Neural cell (in vitro differentiated cells): ENCODE measurements at regions not wholly inside any gene's neighbourhood (a gene's known extent, or its start where the extent isn't known, plus 50 kb on each side); places are given as distances from the start of the nearest gene placed in this dataset.

Experiments
- H2AFZ ChIP-seq: fragments of 200-600, 300-800 bp; sonication (generic), shearing (Covaris generic); 2 replicates; pipeline ENCODE4 v1.6.0; 2014; ENCODE audit warnings: low read depth, mild to moderate bottlenecking, antibody characterized with exemption, low read length, moderate library complexity
- H3F3A ChIP-seq: fragments of 200-600 bp; shearing (Covaris generic); 2 replicates; pipeline ENCODE4 v1.6.1; 2016; ENCODE audit warnings: mild to moderate bottlenecking, moderate library complexity, mixed read lengths, antibody characterized with exemption, low read length; ENCODE audit not compliant: insufficient read depth, poor library complexity, severe bottlenecking
- H3K27ac ChIP-seq: fragments of 200-600, 300-800 bp; sonication (generic), shearing (Covaris generic); 2 replicates; pipeline ENCODE4 v1.5.1; 2014; ENCODE audit warnings: mild to moderate bottlenecking, low read length, moderate library complexity
- H3K27me3 ChIP-seq: fragments of 300-800, 200-600 bp; sonication (generic), shearing (Covaris generic); 2 replicates; pipeline ENCODE4 v1.6.0; 2014; ENCODE audit warnings: mild to moderate bottlenecking, low read depth, low read length, moderate library complexity; ENCODE audit not compliant: insufficient read depth
- H3K36me3 ChIP-seq: fragments of 300-800, 200-600 bp; sonication (generic), shearing (Covaris generic); 2 replicates; pipeline ENCODE4 v1.5.1; 2014; ENCODE audit warnings: mild to moderate bottlenecking, antibody characterized with exemption, low read length, moderate library complexity; ENCODE audit not compliant: insufficient read depth
- H3K4me2 ChIP-seq: fragments of 300-800, 200-600 bp; sonication (generic), shearing (Covaris generic); 2 replicates; pipeline ENCODE4 v1.6.0; 2014; ENCODE audit warnings: mild to moderate bottlenecking, low read length
- H3K4me3 ChIP-seq: fragments of 300-800, 200-600 bp; sonication (generic), shearing (Covaris generic); 2 replicates; pipeline ENCODE4 v1.5.1; 2014; ENCODE audit warnings: mild to moderate bottlenecking, low read length, moderate library complexity
- H3K79me2 ChIP-seq: fragments of 200-600 bp; shearing (Covaris generic); replicated peaks from 2 replicates; pipeline ENCODE4 v1.6.0; 2014; ENCODE audit warnings: mild to moderate bottlenecking, low read length, moderate library complexity; ENCODE audit not compliant: insufficient read depth
- H3K9ac ChIP-seq: fragments of 300-800, 200-600 bp; sonication (generic), shearing (Covaris generic); 2 replicates; pipeline ENCODE4 v1.6.1; 2016; ENCODE audit warnings: mild to moderate bottlenecking, low read length, mixed read lengths
- H3K9me2 ChIP-seq: fragments of 200-600 bp; shearing (Covaris generic); 2 replicates; pipeline ENCODE4 v1.6.1; 2016; ENCODE audit warnings: mild to moderate bottlenecking, low read length, mixed read lengths; ENCODE audit not compliant: insufficient read depth
- H3K9me3 ChIP-seq: fragments of 200-600, 300-800 bp; sonication (generic), shearing (Covaris generic); 2 replicates; pipeline ENCODE4 v1.6.1; 2016; ENCODE audit warnings: mild to moderate bottlenecking, mixed run types, low read length, moderate library complexity, mixed read lengths
- H4K20me1 ChIP-seq: fragments of 200-600 bp; shearing (Covaris generic); 2 replicates; pipeline ENCODE4 v1.6.1; 2016; ENCODE audit warnings: mild to moderate bottlenecking, mixed run types; ENCODE audit not compliant: insufficient read depth
- EP300 ChIP-seq: fragments of 450-650 bp; conservative IDR thresholded peaks from 2 replicates; pipeline ENCODE4 v1.6.1; 2014; ENCODE audit warnings: antibody characterized with exemption, mild to moderate bottlenecking, moderate library complexity; ENCODE audit not compliant: poor library complexity, severe bottlenecking
- EZH2 ChIP-seq: fragments of 200-600, 300-800 bp; shearing (Covaris generic), sonication (generic); IDR thresholded peaks from 2 replicates; pipeline ENCODE4 v1.6.1; 2014; ENCODE audit warnings: antibody characterized with exemption, low read length, borderline replicate concordance, mild to moderate bottlenecking; ENCODE audit not compliant: insufficient read depth, poor library complexity, severe bottlenecking
- MXI1 ChIP-seq: fragments of 450-650 bp; conservative IDR thresholded peaks from 2 replicates; pipeline ENCODE4 v1.6.1; 2014; ENCODE audit warnings: antibody characterized with exemption, mild to moderate bottlenecking; ENCODE audit not compliant: poor library complexity, severe bottlenecking
- POLR2AphosphoS5 ChIP-seq: IDR thresholded peaks from 2 replicates; pipeline ENCODE4 v1.6.1; 2012
- RAD21 ChIP-seq: fragments of 450-650 bp; conservative IDR thresholded peaks from 2 replicates; pipeline ENCODE4 v1.6.1; 2014; ENCODE audit warnings: antibody characterized with exemption, mild to moderate bottlenecking, moderate library complexity
- SMC3 ChIP-seq: fragments of 450-650 bp; conservative IDR thresholded peaks from 2 replicates; pipeline ENCODE4 v1.6.1; 2014; ENCODE audit warnings: antibody characterized with exemption, mild to moderate bottlenecking, moderate library complexity; ENCODE audit not compliant: poor library complexity
- TAF1 ChIP-seq: IDR thresholded peaks from 2 replicates; pipeline ENCODE4 v1.6.1; 2012; ENCODE audit warnings: low read depth
- TF ChIP-seq, protein P1 (sequence below): fragments of 450-650 bp; IDR thresholded peaks from 2 replicates; pipeline ENCODE4 v1.5.1; 2014; ENCODE audit warnings: antibody characterized with exemption, mild to moderate bottlenecking, moderate library complexity; ENCODE audit not compliant: poor library complexity, severe bottlenecking
- TF ChIP-seq, protein P2 (sequence below): IDR thresholded peaks from 2 replicates; pipeline ENCODE4 v1.6.1; 2012; ENCODE audit warnings: borderline replicate concordance

DNA sequence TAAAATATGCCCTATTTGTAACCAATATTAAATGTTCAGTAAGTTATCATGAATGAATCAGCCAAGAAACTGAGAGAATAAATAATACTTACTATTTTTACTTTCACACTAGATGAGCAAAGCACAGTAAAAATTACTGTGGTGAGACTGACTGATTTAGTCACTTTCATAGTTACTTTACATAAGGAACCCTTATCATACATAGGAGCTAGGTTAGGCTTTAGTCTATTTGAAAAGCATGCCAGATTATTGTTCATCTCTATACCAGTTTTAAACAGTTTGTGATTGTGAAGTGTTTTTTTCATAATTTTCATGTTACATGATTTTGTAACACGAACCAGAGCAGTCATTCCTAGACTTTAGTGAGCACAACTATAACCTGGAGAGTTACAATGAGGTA is 80.7 kb upstream of the MAGI2 start:
- H3K9me2 ChIP-seq = no peaks in the 10 kb centered on the region
- TF ChIP-seq POLR2AphosphoS5 (no peak), EP300 (no peak), EZH2 (no peak), TAF1 (no peak)
- H3K27ac ChIP-seq = no peak overlapping the region
- no peaks in the 10 kb centered on the region for H3K27me3 ChIP-seq
- H3K4me3 ChIP-seq = no peak overlapping the region
- no peak overlapping the region for H2AFZ ChIP-seq
- no peak overlapping the region for H3K9ac ChIP-seq
- no peaks in the 10 kb centered on the region for H4K20me1 ChIP-seq
- H3K4me2 ChIP-seq = no peak overlapping the region
- no peaks in the 10 kb centered on the region for H3K9me3 ChIP-seq
- H3K79me2 ChIP-seq = no peaks in the 10 kb centered on the region
- no peaks in the 10 kb centered on the region for H3F3A ChIP-seq
- H3K36me3 ChIP-seq = no peaks in the 10 kb centered on the region

DNA sequence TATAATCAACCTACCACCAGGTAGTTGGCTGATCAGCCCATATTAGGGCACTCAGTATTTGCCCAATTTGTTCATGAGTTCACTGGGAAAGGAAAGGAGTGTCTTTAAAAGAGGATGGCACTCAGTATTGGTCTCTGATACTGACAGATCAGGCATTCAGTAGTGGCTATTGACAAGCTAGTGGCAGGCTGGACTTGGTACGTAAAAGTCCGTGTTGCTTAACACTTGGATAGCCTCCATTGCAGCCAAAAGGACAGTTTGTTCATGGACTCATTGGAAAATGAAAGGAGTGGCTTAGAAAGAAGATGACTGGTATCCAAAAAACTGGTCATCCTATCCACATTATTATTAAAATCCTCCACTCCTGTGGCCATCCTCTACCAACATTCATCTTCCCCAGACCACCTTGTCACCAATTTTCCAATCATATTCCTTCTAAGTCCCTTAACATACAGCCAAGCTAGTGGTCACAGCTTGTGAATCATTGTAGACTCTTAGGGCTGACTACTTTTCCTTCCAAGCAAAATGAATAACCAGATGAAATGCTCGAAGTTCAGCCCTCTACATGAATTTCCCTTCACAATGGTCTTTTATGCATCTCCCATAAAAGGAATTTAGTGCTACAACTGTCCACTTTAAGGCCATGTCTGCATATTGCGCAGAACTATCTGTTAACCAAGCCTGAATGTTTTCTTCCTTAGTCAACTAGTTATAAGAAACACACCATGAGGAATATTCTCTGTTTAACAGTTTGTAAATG is 78.6 kb upstream of the MAGI2 start:
- H3K9me3 ChIP-seq = no peaks in the 10 kb centered on the region
- no peaks in the 10 kb centered on the region for H3F3A ChIP-seq
- H2AFZ ChIP-seq = no peak overlapping the region
- no peak overlapping the region for H3K27ac ChIP-seq
- TF ChIP-seq EZH2 (no peak), SMC3 (no peak), RAD21 (no peak), EP300 (no peak), TAF1 (no peak), POLR2AphosphoS5 (no peak), MXI1 (no peak)
- TF ChIP-seq, protein P1, sequence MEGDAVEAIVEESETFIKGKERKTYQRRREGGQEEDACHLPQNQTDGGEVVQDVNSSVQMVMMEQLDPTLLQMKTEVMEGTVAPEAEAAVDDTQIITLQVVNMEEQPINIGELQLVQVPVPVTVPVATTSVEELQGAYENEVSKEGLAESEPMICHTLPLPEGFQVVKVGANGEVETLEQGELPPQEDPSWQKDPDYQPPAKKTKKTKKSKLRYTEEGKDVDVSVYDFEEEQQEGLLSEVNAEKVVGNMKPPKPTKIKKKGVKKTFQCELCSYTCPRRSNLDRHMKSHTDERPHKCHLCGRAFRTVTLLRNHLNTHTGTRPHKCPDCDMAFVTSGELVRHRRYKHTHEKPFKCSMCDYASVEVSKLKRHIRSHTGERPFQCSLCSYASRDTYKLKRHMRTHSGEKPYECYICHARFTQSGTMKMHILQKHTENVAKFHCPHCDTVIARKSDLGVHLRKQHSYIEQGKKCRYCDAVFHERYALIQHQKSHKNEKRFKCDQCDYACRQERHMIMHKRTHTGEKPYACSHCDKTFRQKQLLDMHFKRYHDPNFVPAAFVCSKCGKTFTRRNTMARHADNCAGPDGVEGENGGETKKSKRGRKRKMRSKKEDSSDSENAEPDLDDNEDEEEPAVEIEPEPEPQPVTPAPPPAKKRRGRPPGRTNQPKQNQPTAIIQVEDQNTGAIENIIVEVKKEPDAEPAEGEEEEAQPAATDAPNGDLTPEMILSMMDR = no peak
- TF ChIP-seq, protein P2, sequence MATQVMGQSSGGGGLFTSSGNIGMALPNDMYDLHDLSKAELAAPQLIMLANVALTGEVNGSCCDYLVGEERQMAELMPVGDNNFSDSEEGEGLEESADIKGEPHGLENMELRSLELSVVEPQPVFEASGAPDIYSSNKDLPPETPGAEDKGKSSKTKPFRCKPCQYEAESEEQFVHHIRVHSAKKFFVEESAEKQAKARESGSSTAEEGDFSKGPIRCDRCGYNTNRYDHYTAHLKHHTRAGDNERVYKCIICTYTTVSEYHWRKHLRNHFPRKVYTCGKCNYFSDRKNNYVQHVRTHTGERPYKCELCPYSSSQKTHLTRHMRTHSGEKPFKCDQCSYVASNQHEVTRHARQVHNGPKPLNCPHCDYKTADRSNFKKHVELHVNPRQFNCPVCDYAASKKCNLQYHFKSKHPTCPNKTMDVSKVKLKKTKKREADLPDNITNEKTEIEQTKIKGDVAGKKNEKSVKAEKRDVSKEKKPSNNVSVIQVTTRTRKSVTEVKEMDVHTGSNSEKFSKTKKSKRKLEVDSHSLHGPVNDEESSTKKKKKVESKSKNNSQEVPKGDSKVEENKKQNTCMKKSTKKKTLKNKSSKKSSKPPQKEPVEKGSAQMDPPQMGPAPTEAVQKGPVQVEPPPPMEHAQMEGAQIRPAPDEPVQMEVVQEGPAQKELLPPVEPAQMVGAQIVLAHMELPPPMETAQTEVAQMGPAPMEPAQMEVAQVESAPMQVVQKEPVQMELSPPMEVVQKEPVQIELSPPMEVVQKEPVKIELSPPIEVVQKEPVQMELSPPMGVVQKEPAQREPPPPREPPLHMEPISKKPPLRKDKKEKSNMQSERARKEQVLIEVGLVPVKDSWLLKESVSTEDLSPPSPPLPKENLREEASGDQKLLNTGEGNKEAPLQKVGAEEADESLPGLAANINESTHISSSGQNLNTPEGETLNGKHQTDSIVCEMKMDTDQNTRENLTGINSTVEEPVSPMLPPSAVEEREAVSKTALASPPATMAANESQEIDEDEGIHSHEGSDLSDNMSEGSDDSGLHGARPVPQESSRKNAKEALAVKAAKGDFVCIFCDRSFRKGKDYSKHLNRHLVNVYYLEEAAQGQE = no peak
- no peaks in the 10 kb centered on the region for H3K27me3 ChIP-seq
- no peak overlapping the region for H3K4me3 ChIP-seq
- H4K20me1 ChIP-seq = no peaks in the 10 kb centered on the region
- no peaks in the 10 kb centered on the region for H3K79me2 ChIP-seq
- H3K9me2 ChIP-seq = no peaks in the 10 kb centered on the region
- H3K4me2 ChIP-seq = no peak overlapping the region
- no peak overlapping the region for H3K9ac ChIP-seq
- no peaks in the 10 kb centered on the region for H3K36me3 ChIP-seq
